Fibroblast of skin of right biceps (primary cell): ENCODE measurements at regions not wholly inside any gene's neighbourhood (a gene's known extent, or its start where the extent isn't known, plus 50 kb on each side); places are given as distances from the start of the nearest gene placed in this dataset.

Experiments used
- DNase-seq: peaks from one replicate; pipeline ENCODE4 v3.0.0-alpha.2; 2013

- no peak for DNase-seq
These were observed 363.0 kb upstream of the PDE4D start for GRCh38 chr5:60256546-60256945.

DNA sequence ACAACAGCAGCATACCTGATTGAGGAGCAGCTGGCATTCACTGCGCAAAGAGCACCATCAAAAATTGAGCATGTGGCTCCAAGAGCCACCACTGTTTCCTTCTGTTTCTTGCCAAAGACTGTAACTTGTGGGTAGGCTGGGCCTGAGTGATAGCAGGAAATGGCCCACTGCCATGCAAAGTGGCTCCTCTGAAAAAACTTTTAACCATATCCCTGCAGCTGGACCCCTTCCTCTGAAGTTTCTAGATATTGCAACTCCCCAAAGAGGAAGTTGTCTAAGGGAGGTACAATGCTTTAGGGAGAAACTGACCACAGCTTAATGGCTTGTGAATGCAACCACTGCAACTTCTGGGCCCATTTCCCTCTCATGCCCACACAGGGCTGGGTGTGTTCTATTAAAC lies 355.4 kb upstream of the PDE4D start:
- DNase-seq, result no peak

DNA sequence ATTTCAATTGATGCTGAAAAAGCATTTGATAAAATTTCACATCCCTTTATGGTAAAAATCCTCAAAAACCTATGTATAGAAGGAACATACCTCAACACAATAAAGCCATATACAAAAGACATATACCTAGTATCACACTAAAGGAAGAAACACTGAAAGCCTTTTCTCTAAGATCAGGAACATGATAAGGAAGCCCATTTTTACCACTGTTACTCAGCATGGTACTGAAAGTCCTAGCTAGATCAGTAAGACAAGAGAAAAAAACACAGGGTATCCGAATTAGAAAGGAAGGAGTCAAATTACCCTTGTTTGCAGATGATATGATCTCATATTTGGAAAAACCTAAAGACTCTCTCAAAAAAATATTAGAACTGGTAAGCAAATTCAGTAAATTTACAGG lies 350.2 kb upstream of the PDE4D start:
- DNase-seq, result no peak

- DNase-seq, result no peak
These were observed 338.7 kb upstream of the PDE4D start for GRCh38 chr5:60232036-60232795.

GRCh38 chr5:60230456-60230855 lies 336.9 kb upstream of the PDE4D start:
- no peak for DNase-seq

- DNase-seq, result no peak
These were observed 336.2 kb upstream of the PDE4D start for GRCh38 chr5:60229691-60230185.

DNA sequence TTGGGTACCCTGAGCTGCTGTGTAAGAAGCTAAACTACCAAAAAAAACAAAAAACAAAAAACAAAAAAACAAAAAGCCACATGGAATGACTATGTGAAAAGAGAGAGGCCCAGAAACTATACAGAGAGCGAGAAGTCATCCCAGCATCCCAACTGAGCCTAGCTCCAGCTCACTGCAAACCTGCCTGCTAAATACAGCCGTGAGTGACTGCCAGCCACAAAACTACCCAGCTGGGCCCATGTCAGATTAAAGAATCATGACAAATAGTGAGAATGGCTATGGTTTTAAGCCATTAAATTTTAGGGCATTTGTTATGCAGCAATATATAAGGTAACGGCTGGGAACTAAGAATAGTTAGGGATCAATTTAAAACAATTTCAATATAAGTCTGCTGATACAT lies 335.1 kb upstream of the PDE4D start:
- DNase-seq, result no peak

DNA sequence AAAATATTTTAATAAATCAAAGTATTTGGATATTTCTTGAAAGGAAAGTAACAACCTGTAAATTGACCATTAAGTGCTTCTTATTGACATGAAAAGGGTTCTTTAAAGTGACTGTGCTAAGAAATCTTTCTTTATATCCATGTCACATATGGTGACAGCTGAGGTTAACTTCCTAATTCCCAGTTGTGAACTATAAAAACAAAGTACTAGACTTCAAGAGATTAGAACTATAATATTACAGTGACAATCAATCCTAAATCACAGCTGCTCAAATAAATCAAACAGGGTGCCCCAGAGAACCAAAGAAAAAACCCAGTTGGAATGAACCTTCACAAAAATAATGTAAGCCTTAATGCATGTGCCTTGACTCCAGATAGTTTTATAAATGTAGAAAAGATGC lies 332.6 kb upstream of the PDE4D start:
- no peak for DNase-seq

DNA sequence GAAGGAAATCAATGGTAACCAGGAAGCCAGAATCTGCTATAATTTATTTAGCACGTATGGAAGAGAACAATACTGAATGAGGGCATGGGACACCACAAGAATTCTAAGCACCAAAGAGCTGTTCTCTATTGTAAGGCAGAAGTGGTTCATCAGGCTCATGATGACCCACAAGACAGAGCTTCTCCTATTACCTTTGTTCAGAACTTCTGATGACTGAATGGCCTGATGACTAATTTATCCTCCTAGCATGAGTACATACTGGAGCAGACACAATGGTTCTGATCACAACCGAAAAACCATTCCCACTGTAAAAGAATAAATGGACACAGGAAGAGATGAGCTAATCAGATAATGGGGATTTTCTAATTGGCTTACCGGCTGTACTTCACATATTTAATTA lies 329.8 kb upstream of the PDE4D start:
- peak; percentile 9 for DNase-seq

DNA sequence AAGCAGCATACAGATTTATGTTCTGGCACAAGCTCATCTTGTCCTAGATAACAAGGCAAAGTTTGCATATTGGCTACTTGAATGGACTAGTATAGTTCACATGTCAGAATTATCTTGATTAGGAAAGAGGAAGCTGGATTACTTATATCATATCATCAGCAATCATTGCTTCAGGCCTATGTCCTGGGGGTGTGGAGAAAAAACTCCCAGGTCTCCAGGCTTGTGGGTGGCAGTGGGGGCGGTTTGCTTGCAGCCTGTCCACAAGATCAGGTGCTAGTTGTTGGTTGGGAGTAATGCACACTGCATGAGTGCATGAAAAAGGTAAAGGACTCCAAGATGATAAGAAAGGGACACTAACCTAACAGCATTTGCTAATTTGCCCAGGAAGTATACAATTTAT lies 326.4 kb upstream of the PDE4D start:
- no peak for DNase-seq

DNA sequence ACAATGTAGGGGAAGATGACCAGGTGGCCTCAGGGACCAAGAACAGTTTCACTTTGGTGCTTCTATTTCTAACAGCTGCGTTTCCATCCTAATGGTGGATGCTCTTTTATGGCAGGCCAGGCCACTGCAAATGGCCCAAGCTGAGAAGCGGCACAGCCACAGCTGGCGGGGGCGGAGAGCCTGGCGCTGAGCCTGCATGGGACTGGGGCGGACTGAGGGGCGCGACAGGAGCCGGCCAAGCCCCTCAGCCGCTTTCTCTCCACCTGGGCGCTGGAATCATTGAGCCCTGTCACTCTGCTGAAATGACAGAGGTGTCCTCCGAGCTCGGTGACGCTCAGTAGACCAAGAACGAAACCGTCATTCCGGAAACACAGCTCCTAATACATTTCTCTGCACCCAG lies 317.3 kb upstream of the PDE4D start:
- no peak for DNase-seq

- DNase-seq, result no peak
These were observed 315.8 kb upstream of the PDE4D start for GRCh38 chr5:60209146-60209840.

DNA sequence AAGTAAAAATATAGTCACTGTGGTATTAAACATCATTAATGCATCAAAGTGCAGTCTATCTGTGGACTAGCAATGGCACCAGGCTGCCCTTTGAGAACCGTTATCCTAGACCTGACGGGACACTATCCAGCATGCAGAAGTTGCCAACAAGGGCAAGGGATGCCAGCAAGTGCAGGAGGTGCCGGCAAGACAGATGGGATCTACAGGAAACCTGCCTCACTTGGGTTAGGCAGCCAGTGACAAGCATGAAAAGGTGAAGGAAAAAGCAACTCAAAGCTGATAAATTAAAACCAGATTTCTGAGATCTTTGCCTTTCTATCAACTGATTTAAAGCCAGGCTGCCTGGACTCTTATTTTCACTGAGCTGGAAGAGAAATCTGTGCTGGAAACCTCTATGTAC lies 315.2 kb upstream of the PDE4D start:
- DNase-seq, result no peak

- no peak for DNase-seq
These were observed 313.5 kb upstream of the PDE4D start for GRCh38 chr5:60207040-60207439.

DNA sequence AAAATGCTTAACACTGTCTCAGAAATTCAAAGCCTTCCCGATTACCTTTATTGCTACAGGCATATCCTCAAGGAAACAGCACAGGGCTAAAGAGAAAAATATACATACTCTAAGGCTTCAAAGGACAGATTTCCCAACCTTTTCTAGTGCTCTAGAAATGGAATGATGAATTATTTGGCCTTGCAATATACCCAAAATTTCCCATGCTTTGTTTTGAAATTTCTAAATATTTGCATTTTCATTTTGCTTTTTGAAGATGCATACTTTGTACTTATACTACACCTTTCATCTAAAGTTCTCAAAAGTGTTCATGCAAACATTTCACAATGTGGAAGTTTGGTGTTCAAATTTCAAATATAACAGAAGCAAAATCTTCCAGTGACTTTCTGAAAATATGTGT lies 312.7 kb upstream of the PDE4D start:
- no peak for DNase-seq

GRCh38 chr5:60205071-60205470 lies 311.5 kb upstream of the PDE4D start:
- no peak for DNase-seq

DNA sequence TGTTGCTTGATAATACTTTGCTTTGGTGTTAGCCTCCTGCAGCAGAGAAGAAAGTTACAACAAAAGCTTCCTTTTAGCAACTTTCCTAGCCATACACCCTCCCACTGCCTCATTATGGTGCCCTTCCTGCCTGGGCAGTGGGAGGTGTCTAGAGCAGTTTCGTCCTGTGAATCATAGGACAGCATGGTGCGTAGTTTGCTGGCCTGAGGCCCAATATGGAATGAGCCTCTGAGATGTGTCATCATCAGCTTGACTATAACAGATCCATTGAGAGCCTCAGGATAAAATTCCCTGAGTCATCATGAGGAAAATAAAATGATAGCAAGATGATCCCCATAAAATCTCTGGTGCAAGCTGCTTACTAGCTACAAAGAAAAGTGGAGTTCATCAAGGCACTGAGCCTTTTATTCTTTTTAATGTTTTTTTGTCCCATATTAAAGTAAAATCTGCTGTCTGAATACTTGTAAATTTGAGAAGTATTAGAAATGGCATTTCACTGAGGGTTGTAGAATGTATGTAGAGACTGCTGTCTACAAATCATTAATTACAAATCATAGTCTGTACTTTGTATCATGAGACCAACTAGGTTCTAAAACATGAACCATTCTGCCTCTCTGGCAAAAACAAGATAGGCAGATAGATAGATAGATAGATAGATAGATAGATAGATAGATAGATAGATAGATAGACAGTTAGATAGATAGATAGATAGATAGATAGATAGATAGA lies 303.0 kb upstream of the PDE4D start:
- DNase-seq, result peak; percentile 98

DNA sequence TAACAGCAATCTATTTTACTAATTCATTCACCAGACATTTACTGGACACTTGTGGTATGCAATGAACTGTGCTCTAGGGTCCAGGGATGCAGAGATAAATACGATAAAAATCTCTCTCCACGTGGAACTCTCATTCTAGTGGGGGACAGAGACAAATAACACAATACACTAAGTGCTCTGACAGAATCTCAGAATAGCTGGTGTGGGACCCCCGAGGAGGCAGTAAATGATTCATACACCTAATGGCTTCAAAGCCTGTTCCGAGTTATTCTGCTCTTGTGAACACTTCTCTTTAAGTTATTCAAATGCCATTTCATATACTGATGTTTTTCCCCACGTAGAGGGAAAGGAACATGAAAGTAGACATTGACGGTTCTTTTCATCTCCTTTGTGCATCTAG lies 302.0 kb upstream of the PDE4D start:
- no peak for DNase-seq

DNA sequence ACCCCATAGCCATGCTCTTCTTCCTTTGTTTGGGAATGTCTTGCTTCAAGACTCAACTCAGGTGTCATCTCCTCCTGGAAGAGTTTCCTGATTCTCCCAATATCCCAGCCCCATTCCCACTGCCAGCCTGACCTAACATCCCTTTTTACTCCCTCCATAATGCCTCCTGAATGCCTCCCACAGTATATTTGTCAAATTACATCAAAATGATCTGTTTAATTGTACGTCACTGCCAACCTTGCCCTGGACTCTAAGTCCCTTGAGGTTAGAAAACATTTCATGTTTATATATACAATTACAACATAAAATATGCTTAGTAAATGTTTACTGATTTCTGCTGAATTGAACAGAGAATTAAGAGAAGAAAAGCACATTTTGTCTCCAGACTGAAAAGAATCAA lies 301.6 kb upstream of the PDE4D start:
- no peak for DNase-seq

GRCh38 chr5:60185231-60186099 lies 291.9 kb upstream of the PDE4D start:
- peak; percentile 10 for DNase-seq

- peak; percentile 47 for DNase-seq
These were observed 291.1 kb upstream of the PDE4D start for GRCh38 chr5:60184606-60185005.

DNA sequence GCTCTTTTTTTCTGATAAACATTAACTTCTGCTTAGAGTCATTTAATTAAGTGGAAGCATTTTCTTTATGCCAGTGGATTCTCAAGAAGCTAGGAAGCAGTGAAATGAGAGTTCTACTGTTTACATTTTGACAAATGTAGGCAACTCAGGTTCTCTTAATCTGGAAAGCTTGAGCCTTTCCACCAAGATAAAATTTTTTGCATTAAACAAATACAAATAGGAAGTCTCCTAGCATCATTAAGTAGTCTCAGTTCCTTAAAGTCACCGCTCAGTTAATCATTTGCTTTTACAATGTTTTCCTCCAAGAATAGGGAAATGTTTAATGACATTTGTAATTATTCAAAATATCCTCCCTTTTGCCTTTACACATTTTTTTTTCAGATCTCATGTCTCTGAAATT lies 290.4 kb upstream of the PDE4D start:
- DNase-seq, result no peak

GRCh38 chr5:60178101-60178500 lies 284.6 kb upstream of the PDE4D start:
- DNase-seq, result peak; percentile 59
